Testis (tissue), 2 donors: ENCODE measurements at regions not wholly inside any gene's neighbourhood (a gene's known extent, or its start where the extent isn't known, plus 50 kb on each side); places are given as distances from the start of the nearest gene placed in this dataset.

ENCODE experiments used
- DNase-seq: peaks from one replicate; pipeline ENCODE4 v3.0.0-alpha.2; 2019
- H3K27ac ChIP-seq, 2 donors: fragments of 200-600 bp; sonication (generic); one replicate each; pipeline ENCODE4 v1.5.1; 2019
- H3K27me3 ChIP-seq: fragments of 200-600 bp; sonication (generic); one replicate; pipeline ENCODE4 v1.5.1; 2019
- H3K36me3 ChIP-seq: fragments of 200-600 bp; sonication (generic); one replicate; pipeline ENCODE4 v1.5.1; 2017; ENCODE audit warnings: low read depth; ENCODE audit errors: missing control alignments
- H3K4me1 ChIP-seq: fragments of 200-600 bp; sonication (generic); one replicate; pipeline ENCODE4 v1.5.1; 2019
- H3K4me3 ChIP-seq, 2 donors: fragments of 200-600 bp; sonication (generic); one replicate each; pipeline ENCODE4 v1.5.1; 2017 to 2019
- H3K9me3 ChIP-seq: fragments of 200-600 bp; sonication (generic); one replicate; pipeline ENCODE4 v1.5.1; 2017
- CTCF ChIP-seq, 3 experiments: fragments of 450-650 bp in 2 of 3; fragments of 200-600 bp in 1 of 3; sonication (generic) in 1 of 3; IDR thresholded peaks; one replicate each; pipeline ENCODE4 v1.5.1; 2016 to 2019; ENCODE audit warnings: antibody characterized with exemption in 3 of 3, mild to moderate bottlenecking in 2 of 3, moderate library complexity in 1 of 3
- POLR2A ChIP-seq: fragments of 450-650 bp; IDR thresholded peaks from one replicate; pipeline ENCODE4 v1.6.1; 2017; ENCODE audit warnings: antibody characterized with exemption, mild to moderate bottlenecking, moderate library complexity
- WGBS, 2 donors: methylation state at CpG; one replicate each; pipeline ENCODE4 v1.1.5; 2018; 5-methylcytosine and 5-hydroxymethylcytosine counted together
- intact Hi-C: fragments of 100-400 bp; cut with DNase I; formaldehyde crosslinking; loops from one replicate; pipeline ENCODE4 v1.15.1; 2023; ENCODE audit warnings: low total_unique reads

GRCh38 chr20:48385527-48385926 lies 442.3 kb downstream of the PREX1 start:
- Histone ChIP-seq H3K36me3 (no peaks in the 10 kb centered on the region), H3K4me3 (no peak overlapping the region), H3K27me3 (no peaks in the 10 kb centered on the region), H3K9me3 (no peaks in the 10 kb centered on the region), H3K4me1 (no peaks in the 10 kb centered on the region), H3K27ac (no peak overlapping the region)
- WGBS, 2 donors, result 79 to 81% methylated on average over 4 of the region's 4 CpGs
- DNase-seq, result no peak
- intact Hi-C loops, result no loop called here
- TF ChIP-seq POLR2A, result no peak

- no peak for TF ChIP-seq POLR2A
- no peak for TF ChIP-seq CTCF (IDR thresholded peaks at IDR 0.05)
- intact Hi-C loops, result no loop called here
- Histone ChIP-seq H3K9me3 (no peaks in the 10 kb centered on the region), H3K27ac (no peak overlapping the region), H3K4me3 (peak overlapping the region in 1 of 2 donors; percentile 17), H3K36me3 (no peaks in the 10 kb centered on the region), H3K4me1 (no peaks in the 10 kb centered on the region), H3K27me3 (no peaks in the 10 kb centered on the region)
- 63 to 85% methylated on average over 6 to 17 of the region's 17 CpGs for WGBS, 2 donors
- no peak for DNase-seq
Measured at GRCh38 chr20:48385114-48385513, 442.7 kb downstream of the PREX1 start.

- no peaks in the 10 kb centered on the region for H3K27me3 ChIP-seq
- H3K36me3 ChIP-seq, result no peaks in the 10 kb centered on the region
- TF ChIP-seq POLR2A (no peak), CTCF (IDR thresholded peaks at IDR 0.05) (no peak)
- no peak overlapping the region for H3K27ac ChIP-seq
- WGBS, 2 donors, result 55 to 61% methylated on average over 24 to 26 of the region's 26 CpGs
- H3K9me3 ChIP-seq, result no peaks in the 10 kb centered on the region
- intact Hi-C loops, result no loop called here
- H3K4me1 ChIP-seq, result no peaks in the 10 kb centered on the region
- peak; percentile 66 for DNase-seq
- peak overlapping the region; percentile 3 to 17 for H3K4me3 ChIP-seq
Measured at GRCh38 chr20:48384147-48384818, 443.5 kb downstream of the PREX1 start.

- Histone ChIP-seq H3K9me3 (no peaks in the 10 kb centered on the region), H3K27ac (no peak overlapping the region), H3K36me3 (no peaks in the 10 kb centered on the region), H3K4me1 (no peaks in the 10 kb centered on the region), H3K27me3 (no peaks in the 10 kb centered on the region), H3K4me3 (no peak overlapping the region)
- DNase-seq, result no peak
- WGBS, 2 donors, result 88 to 90% methylated on average over 3 of the region's 3 CpGs
- no peak for TF ChIP-seq CTCF (IDR thresholded peaks at IDR 0.05)
- TF ChIP-seq POLR2A, result no peak
- intact Hi-C loops, result no loop called here
Measured at GRCh38 chr20:48383252-48383651, 444.5 kb downstream of the PREX1 start.

GRCh38 chr20:48382304-48382703 lies 445.5 kb downstream of the PREX1 start:
- H3K4me3 ChIP-seq, result no peak overlapping the region
- no peak for DNase-seq
- intact Hi-C loops, result no loop called here
- H3K36me3 ChIP-seq, result no peaks in the 10 kb centered on the region
- TF ChIP-seq POLR2A, result no peak
- TF ChIP-seq CTCF (IDR thresholded peaks at IDR 0.05), result no peak
- no peaks in the 10 kb centered on the region for H3K9me3 ChIP-seq
- H3K27me3 ChIP-seq, result no peaks in the 10 kb centered on the region
- no peaks in the 10 kb centered on the region for H3K4me1 ChIP-seq
- no peak overlapping the region for H3K27ac ChIP-seq
- 84 to 90% methylated on average over 5 of the region's 5 CpGs for WGBS, 2 donors
